H7 (cell line): ENCODE measurements at regions not wholly inside any gene's neighbourhood (a gene's known extent, or its start where the extent isn't known, plus 50 kb on each side); places are given as distances from the start of the nearest gene placed in this dataset.

ENCODE experiments used
- DNase-seq: peaks from one replicate; pipeline ENCODE4 v3.0.0; 2012
- H3K27me3 ChIP-seq: 2 replicates; pipeline ENCODE4 v1.6.0; 2011; ENCODE audit warnings: mild to moderate bottlenecking, low read length; ENCODE audit not compliant: control insufficient read depth, insufficient read depth
- H3K36me3 ChIP-seq: replicated peaks from 2 replicates; pipeline ENCODE4 v1.5.1; 2011; ENCODE audit warnings: low read length; ENCODE audit not compliant: control insufficient read depth, insufficient read depth
- H3K4me3 ChIP-seq: 2 replicates; pipeline ENCODE4 v1.5.1; 2011; ENCODE audit warnings: low read depth, mild to moderate bottlenecking, control low read depth, low read length, moderate library complexity; ENCODE audit not compliant: insufficient read depth

DNA sequence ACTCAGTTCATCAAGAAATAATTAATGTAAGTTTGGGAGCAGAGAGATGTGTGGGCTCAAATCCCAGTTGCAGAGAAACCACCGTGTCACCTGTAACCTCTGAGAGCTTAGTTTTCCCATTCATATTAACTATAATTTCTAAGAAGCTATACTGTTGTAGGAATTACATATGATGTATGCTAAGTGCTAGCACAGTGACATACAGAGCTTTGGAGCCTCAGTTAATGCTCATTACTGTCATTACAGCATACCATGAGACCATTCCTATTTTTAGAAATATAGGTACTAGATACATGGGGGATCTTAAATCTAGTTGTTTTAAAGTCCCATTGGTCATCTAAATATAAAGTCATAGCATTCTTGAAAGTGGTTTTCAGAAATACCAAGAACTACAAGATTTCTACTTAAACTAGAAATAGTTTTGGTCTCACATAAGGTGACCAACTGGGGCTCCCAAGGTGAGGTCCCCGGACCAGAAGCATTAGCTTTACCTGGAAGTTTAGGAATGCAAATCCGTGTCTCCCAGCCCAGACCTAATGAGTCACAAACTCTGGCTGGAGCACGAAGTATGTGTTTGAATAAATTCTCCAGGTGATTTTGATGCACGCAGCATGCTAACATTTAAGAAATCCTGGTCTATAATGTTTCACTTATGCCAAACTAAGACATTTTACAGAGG, 144.6 kb downstream of the LACC1 start:
- no peaks in the 10 kb centered on the region for H3K27me3 ChIP-seq
- no peaks in the 10 kb centered on the region for H3K36me3 ChIP-seq
- no peak for DNase-seq
- no peak overlapping the region for H3K4me3 ChIP-seq

DNA sequence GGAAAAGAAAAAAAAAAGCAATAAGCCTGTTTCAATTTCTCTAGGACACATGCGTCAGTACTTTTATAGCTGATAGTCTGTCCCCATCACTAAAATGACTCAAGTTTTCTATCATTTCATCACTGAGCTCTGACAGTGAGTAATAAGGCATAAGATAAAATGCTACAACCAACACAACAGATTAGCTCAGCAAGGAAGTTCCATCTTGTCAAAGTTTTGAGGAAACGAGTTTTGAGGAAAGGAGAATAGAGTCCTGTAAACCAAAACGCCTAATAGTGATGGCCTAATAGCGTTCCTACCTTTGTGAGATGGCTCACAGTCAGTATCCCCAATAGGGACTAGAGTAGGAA, 145.1 kb downstream of the LACC1 start:
- DNase-seq, result no peak
- H3K4me3 ChIP-seq, result no peak overlapping the region
- no peaks in the 10 kb centered on the region for H3K27me3 ChIP-seq
- H3K36me3 ChIP-seq, result no peaks in the 10 kb centered on the region

DNA sequence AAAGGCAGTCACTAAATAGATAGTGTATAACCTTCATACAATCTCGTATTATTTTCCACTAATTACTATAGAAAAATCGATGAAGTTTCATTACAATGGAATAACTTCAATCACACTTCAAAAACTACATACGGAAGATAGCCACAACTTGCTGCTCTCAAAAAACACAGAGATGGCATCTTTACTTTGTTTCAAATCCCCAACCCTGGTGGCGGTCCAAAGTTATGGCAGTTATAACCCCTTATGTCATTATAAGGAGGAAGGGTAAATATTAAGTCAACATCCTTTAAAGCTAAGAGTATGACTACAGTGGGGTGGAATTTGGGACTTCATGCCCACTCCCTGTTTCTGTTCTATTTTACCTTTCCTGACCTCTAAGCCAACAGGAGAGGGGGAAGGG, 146.5 kb downstream of the LACC1 start:
- Histone ChIP-seq H3K4me3 (no peak overlapping the region), H3K36me3 (no peaks in the 10 kb centered on the region), H3K27me3 (no peaks in the 10 kb centered on the region)
- DNase-seq, result no peak

GRCh38 chr13:44028734-44029133, 149.0 kb downstream of the LACC1 start:
- DNase-seq, result no peak
- H3K36me3 ChIP-seq, result no peaks in the 10 kb centered on the region
- H3K4me3 ChIP-seq, result no peak overlapping the region
- no peaks in the 10 kb centered on the region for H3K27me3 ChIP-seq

DNA sequence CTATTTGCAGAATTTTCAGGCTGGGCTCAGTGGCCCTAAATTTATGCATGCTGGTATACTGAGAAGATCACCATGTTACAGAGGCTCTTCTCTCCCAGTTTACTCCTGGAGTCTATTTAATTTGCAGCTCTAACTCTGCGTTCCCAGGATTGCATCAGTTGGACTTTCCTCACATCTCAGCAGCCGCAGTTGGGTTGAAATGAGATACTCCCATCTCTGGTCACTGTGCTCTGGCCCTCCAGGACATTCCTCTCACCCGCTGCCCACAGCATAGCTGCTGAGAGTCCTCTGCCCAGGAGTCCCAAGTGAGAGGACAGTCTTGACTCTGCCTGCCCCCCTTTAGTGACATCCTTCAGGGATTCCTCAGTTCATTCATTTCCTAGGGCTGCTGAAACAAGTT, 150.9 kb downstream of the LACC1 start:
- H3K4me3 ChIP-seq, result no peak overlapping the region
- no peaks in the 10 kb centered on the region for H3K27me3 ChIP-seq

GRCh38 chr13:44031555-44031954, 151.9 kb downstream of the LACC1 start:
- no peak for DNase-seq
- no peak overlapping the region for H3K4me3 ChIP-seq

More for the DNA sequence above, 150.9 kb downstream of the LACC1 start:
- no peak for DNase-seq
- H3K36me3 ChIP-seq, result no peaks in the 10 kb centered on the region

GRCh38 chr13:44032802-44033201, 153.1 kb downstream of the LACC1 start:
- H3K36me3 ChIP-seq, result no peaks in the 10 kb centered on the region
- no peak for DNase-seq
- H3K27me3 ChIP-seq, result no peaks in the 10 kb centered on the region
- no peak overlapping the region for H3K4me3 ChIP-seq

More at GRCh38 chr13:44031555-44031954, 151.9 kb downstream of the LACC1 start:
- H3K36me3 ChIP-seq, result no peaks in the 10 kb centered on the region
- no peaks in the 10 kb centered on the region for H3K27me3 ChIP-seq

- Histone ChIP-seq H3K36me3 (no peaks in the 10 kb centered on the region), H3K4me3 (no peak overlapping the region), H3K27me3 (no peaks in the 10 kb centered on the region)
- DNase-seq, result no peak
Measured at GRCh38 chr13:44035400-44035799, 155.7 kb downstream of the LACC1 start.

GRCh38 chr13:44040070-44040817, 160.5 kb downstream of the LACC1 start:
- no peak for DNase-seq
- H3K27me3 ChIP-seq, result no peaks in the 10 kb centered on the region
- H3K4me3 ChIP-seq, result no peak overlapping the region
- no peaks in the 10 kb centered on the region for H3K36me3 ChIP-seq

- Histone ChIP-seq H3K4me3 (no peak overlapping the region), H3K27me3 (no peaks in the 10 kb centered on the region), H3K36me3 (no peaks in the 10 kb centered on the region)
- no peak for DNase-seq
Measured at GRCh38 chr13:44040818-44041100, 161.1 kb downstream of the LACC1 start.

DNA sequence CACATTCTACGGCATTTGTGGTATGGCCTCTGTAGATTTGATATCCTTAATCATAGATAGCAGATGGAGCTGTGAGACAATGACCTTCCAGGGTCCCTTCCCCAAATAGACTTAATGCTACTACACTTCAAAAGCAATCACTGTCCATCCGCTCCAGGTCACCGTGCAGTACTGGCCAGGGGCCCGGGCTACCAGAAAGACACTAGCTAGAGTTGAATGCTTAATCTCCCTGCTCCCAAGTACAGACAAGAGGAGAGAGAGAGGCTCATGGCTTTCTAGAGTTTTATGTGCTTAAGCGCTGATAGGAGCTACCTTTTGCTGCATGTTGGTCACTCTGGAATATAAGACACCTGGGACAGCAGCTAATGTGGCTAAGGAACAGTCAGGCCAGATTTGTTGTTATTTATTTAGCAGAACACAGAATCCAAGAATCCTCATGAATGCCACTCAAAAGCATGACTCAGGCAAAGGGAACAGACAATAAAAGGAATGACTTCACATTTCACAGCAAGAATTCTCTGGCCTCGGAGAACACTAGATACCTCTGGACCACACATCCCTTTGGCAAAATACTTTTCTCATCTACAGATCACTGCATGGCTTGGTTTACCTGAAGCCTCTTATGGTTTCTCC, 165.0 kb downstream of the LACC1 start:
- DNase-seq, result no peak
- Histone ChIP-seq H3K36me3 (no peaks in the 10 kb centered on the region), H3K4me3 (no peak overlapping the region), H3K27me3 (no peaks in the 10 kb centered on the region)

DNA sequence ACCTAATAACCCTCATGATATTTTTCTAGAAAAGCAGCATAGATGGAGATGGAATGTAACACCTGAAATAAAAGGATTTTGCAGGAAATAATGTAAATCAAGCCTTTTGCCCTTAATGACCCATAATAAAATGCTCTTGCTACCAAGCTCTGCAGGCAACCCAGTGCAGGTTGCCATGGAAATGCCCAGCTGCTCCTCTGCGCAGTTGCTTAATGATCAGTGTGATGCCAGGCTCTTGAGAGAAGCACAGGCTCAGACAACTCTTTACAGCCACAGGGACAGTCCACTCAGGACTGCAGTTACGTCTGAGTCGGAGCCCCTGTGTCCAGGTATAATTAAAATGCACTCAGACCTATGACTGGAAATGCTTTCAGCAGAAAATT, 165.5 kb downstream of the LACC1 start:
- Histone ChIP-seq H3K36me3 (no peaks in the 10 kb centered on the region), H3K27me3 (no peaks in the 10 kb centered on the region), H3K4me3 (no peak overlapping the region)
- DNase-seq, result no peak

GRCh38 chr13:44046428-44046827, 166.7 kb downstream of the LACC1 start:
- Histone ChIP-seq H3K4me3 (no peak overlapping the region), H3K36me3 (no peaks in the 10 kb centered on the region), H3K27me3 (no peaks in the 10 kb centered on the region)
- DNase-seq, result no peak

GRCh38 chr13:44048326-44048725, 168.6 kb downstream of the LACC1 start:
- Histone ChIP-seq H3K36me3 (no peaks in the 10 kb centered on the region), H3K4me3 (no peak overlapping the region), H3K27me3 (no peaks in the 10 kb centered on the region)
- DNase-seq, result no peak
